GM23338 (cell line): ENCODE measurements at regions not wholly inside any gene's neighbourhood (a gene's known extent, or its start where the extent isn't known, plus 50 kb on each side); places are given as distances from the start of the nearest gene placed in this dataset.

ENCODE experiments used
- ATAC-seq: fragments of 200-7000 bp; cut with Tn5 transposase; 3 replicates; pipeline ENCODE4 v1.9.1; 2020
- DNase-seq: peaks from one replicate; pipeline ENCODE4 v3.0.0-alpha.2; 2015; ENCODE audit warnings: low spot score
- H2AFZ ChIP-seq: fragments of 200-600 bp; sonication (generic); 2 replicates; pipeline ENCODE4 v1.8.0; 2016; ENCODE audit warnings: antibody characterized with exemption, mild to moderate bottlenecking, moderate library complexity
- H3F3A ChIP-seq: fragments of 200-600 bp; sonication (generic); replicated peaks from 2 replicates; pipeline ENCODE4 v1.8.0; 2017; ENCODE audit warnings: antibody characterized with exemption, mixed run types, low read depth
- H3K27ac ChIP-seq: fragments of 200-600 bp; sonication (generic); 2 replicates; pipeline ENCODE4 v1.6.1; 2016; ENCODE audit warnings: low read depth
- H3K27me3 ChIP-seq: fragments of 200-600 bp; sonication (generic); 2 replicates; pipeline ENCODE4 v1.8.0; 2016; ENCODE audit warnings: mild to moderate bottlenecking, mixed run types, moderate library complexity; ENCODE audit not compliant: insufficient read depth
- H3K36me3 ChIP-seq: fragments of 200-600 bp; sonication (generic); 2 replicates; pipeline ENCODE4 v1.8.0; 2016; ENCODE audit warnings: mild to moderate bottlenecking; ENCODE audit not compliant: insufficient read depth
- H3K4me1 ChIP-seq: fragments of 200-600 bp; sonication (generic); 2 replicates; pipeline ENCODE4 v1.8.0; 2016; ENCODE audit warnings: mild to moderate bottlenecking, moderate library complexity; ENCODE audit not compliant: insufficient read depth
- H3K4me2 ChIP-seq: fragments of 200-600 bp; sonication (generic); 2 replicates; pipeline ENCODE4 v1.7.1; 2017; ENCODE audit warnings: mixed run types
- H3K4me3 ChIP-seq: fragments of 200-600 bp; sonication (generic); 2 replicates; pipeline ENCODE4 v1.6.1; 2016; ENCODE audit warnings: mixed run types
- H3K79me2 ChIP-seq: fragments of 200-600 bp; sonication (generic); replicated peaks from 2 replicates; pipeline ENCODE4 v1.8.0; 2017; ENCODE audit warnings: mild to moderate bottlenecking; ENCODE audit not compliant: insufficient read depth
- H3K9me2 ChIP-seq: fragments of 200-600 bp; sonication (generic); 2 replicates; pipeline ENCODE4 v1.8.0; 2017; ENCODE audit not compliant: insufficient read depth
- H4K20me1 ChIP-seq: fragments of 200-600 bp; sonication (generic); replicated peaks from 2 replicates; pipeline ENCODE4 v1.8.0; 2017; ENCODE audit warnings: mild to moderate bottlenecking; ENCODE audit not compliant: insufficient read depth
- H3K27ac Mint-ChIP-seq: 2 replicates; pipeline ENCODE4 v1.8.0; 2020; ENCODE audit warnings: inconsistent platforms, mild to moderate bottlenecking, moderate library complexity, mixed read lengths
- H3K27me3 Mint-ChIP-seq: 3 replicates; pipeline ENCODE4 v1.8.0; 2022; ENCODE audit warnings: low read depth, mild to moderate bottlenecking, moderate library complexity, mixed read lengths, inconsistent platforms; ENCODE audit not compliant: insufficient read depth, poor library complexity
- H3K36me3 Mint-ChIP-seq: 3 replicates; pipeline ENCODE4 v1.8.0; 2021; ENCODE audit warnings: low read depth, mild to moderate bottlenecking, inconsistent platforms, moderate library complexity, mixed read lengths
- H3K4me1 Mint-ChIP-seq: 3 replicates; pipeline ENCODE4 v1.8.0; 2020; ENCODE audit warnings: mild to moderate bottlenecking, inconsistent platforms, mixed read lengths
- H3K4me3 Mint-ChIP-seq: 3 replicates; pipeline ENCODE4 v1.8.0; 2021; ENCODE audit warnings: moderate library complexity, mild to moderate bottlenecking, inconsistent platforms, mixed read lengths
- H3K9me3 Mint-ChIP-seq: 3 replicates; pipeline ENCODE4 v1.8.0; 2020; ENCODE audit warnings: moderate library complexity, mild to moderate bottlenecking, inconsistent platforms, mixed read lengths
- CREB1 ChIP-seq: fragments of 250-450 bp; sonication (Bioruptor Pico); IDR thresholded peaks from 2 replicates; pipeline ENCODE4 v1.5.0; 2020; ENCODE audit warnings: low read depth, mild to moderate bottlenecking, moderate library complexity
- EZH2 ChIP-seq: fragments of 200-600 bp; sonication (generic); IDR thresholded peaks from one replicate; pipeline ENCODE4 v1.8.0; 2017; ENCODE audit warnings: antibody characterized with exemption, mild to moderate bottlenecking, low read depth; ENCODE audit not compliant: unreplicated experiment
- EZH2phosphoT487 ChIP-seq: fragments of 200-600 bp; sonication (generic); IDR thresholded peaks from one replicate; pipeline ENCODE4 v1.8.1; 2018; ENCODE audit warnings: antibody characterized with exemption; ENCODE audit not compliant: unreplicated experiment
- JUNB ChIP-seq: IDR thresholded peaks from one replicate; pipeline ENCODE4 v1.6.1; 2016; ENCODE audit warnings: antibody characterized with exemption; ENCODE audit not compliant: unreplicated experiment
- NANOG ChIP-seq: IDR thresholded peaks from 2 replicates; pipeline ENCODE4 v1.6.1; 2016; ENCODE audit warnings: antibody characterized with exemption, borderline replicate concordance
- POLR2AphosphoS5 ChIP-seq: IDR thresholded peaks from 2 replicates; pipeline ENCODE4 v1.6.1; 2016; ENCODE audit warnings: antibody characterized with exemption, low read depth
- STAT1 ChIP-seq: IDR thresholded peaks from one replicate; pipeline ENCODE4 v1.6.1; 2016; ENCODE audit warnings: antibody characterized with exemption; ENCODE audit not compliant: unreplicated experiment
- ZNF114 ChIP-seq: fragments of 250-450 bp; sonication (Bioruptor Pico); IDR thresholded peaks from 2 replicates; pipeline ENCODE4 v1.5.0; 2020; ENCODE audit warnings: mild to moderate bottlenecking, moderate library complexity
- ZNF331 ChIP-seq: fragments of 250-450 bp; sonication (Bioruptor Pico); IDR thresholded peaks from 2 replicates; pipeline ENCODE4 v1.5.0; 2020; ENCODE audit warnings: low read depth, mild to moderate bottlenecking, moderate library complexity
- ZNF462 ChIP-seq: fragments of 250-450 bp; sonication (Bioruptor Pico); IDR thresholded peaks from 2 replicates; pipeline ENCODE4 v1.5.0; 2020; ENCODE audit warnings: mild to moderate bottlenecking, moderate library complexity
- TF ChIP-seq, protein P1 (sequence below): IDR thresholded peaks from 2 replicates; pipeline ENCODE4 v1.6.1; 2016; ENCODE audit warnings: antibody characterized with exemption
- TF ChIP-seq, protein P2 (sequence below), 2 experiments: fragments of 200-600 bp in 1 of 2; sonication (generic) in 1 of 2; conservative IDR thresholded peaks; 2 replicates each; pipeline versions ENCODE4 v1.5.1 to v1.6.1; 2016 to 2017; ENCODE audit warnings: antibody characterized with exemption in 2 of 2, low read depth in 2 of 2, mild to moderate bottlenecking in 2 of 2, moderate library complexity in 1 of 2
- TF ChIP-seq, protein P3 (sequence below): IDR thresholded peaks from one replicate; pipeline ENCODE4 v1.6.1; 2018; ENCODE audit warnings: antibody characterized with exemption; ENCODE audit not compliant: unreplicated experiment

DNA sequence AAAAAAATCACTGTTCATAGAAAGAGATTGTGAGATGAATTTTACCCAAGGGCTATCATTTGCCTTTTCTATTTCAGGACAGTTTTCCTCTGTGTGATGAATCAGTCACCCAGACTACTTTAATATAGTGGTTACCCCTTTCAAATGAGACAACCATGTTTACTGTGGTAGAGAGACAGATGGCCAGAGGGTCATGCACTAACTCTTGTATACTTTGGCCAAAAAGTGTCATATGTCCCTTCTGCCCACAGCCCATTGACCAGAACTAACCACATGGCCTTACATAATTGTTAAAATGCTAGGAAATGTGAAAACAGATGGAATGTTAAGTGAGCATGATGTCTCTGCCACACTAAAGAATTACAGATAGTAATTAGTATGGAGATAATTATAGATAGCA is 498.7 kb downstream of the DACH1 start:
- Histone ChIP-seq H3K27ac (no peak overlapping the region), H2AFZ (no peak overlapping the region), H3K36me3 (no peaks in the 10 kb centered on the region), H3K4me3 (no peak overlapping the region), H3K27me3 (no peaks in the 10 kb centered on the region), H3K9me2 (peaks cover 10% of the 10 kb centered on the region), H3K4me2 (no peak overlapping the region), H3K79me2 (no peaks in the 10 kb centered on the region), H3F3A (no peaks in the 10 kb centered on the region), H3K4me1 (no peaks in the 10 kb centered on the region), H4K20me1 (no peaks in the 10 kb centered on the region)
- H3K27ac Mint-ChIP-seq = no peak overlapping the region
- no peaks in the 10 kb centered on the region; the same call in 2 of the 3 replicates for H3K9me3 Mint-ChIP-seq
- H3K36me3 Mint-ChIP-seq = no peaks in the 10 kb centered on the region
- H3K4me1 Mint-ChIP-seq = no peaks in the 10 kb centered on the region
- ATAC-seq (no peak), DNase-seq (no peak)
- TF ChIP-seq EZH2 (no peak), STAT1 (no peak), POLR2AphosphoS5 (no peak), EZH2phosphoT487 (no peak), ZNF114 (CRISPR knock-in tag) (no peak), ZNF331 (CRISPR knock-in tag) (no peak), CREB1 (CRISPR knock-in tag) (no peak), JUNB (no peak), ZNF462 (no peak), NANOG (no peak)
- TF ChIP-seq, protein P1, sequence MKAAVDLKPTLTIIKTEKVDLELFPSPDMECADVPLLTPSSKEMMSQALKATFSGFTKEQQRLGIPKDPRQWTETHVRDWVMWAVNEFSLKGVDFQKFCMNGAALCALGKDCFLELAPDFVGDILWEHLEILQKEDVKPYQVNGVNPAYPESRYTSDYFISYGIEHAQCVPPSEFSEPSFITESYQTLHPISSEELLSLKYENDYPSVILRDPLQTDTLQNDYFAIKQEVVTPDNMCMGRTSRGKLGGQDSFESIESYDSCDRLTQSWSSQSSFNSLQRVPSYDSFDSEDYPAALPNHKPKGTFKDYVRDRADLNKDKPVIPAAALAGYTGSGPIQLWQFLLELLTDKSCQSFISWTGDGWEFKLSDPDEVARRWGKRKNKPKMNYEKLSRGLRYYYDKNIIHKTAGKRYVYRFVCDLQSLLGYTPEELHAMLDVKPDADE = no peak
- TF ChIP-seq, protein P2, sequence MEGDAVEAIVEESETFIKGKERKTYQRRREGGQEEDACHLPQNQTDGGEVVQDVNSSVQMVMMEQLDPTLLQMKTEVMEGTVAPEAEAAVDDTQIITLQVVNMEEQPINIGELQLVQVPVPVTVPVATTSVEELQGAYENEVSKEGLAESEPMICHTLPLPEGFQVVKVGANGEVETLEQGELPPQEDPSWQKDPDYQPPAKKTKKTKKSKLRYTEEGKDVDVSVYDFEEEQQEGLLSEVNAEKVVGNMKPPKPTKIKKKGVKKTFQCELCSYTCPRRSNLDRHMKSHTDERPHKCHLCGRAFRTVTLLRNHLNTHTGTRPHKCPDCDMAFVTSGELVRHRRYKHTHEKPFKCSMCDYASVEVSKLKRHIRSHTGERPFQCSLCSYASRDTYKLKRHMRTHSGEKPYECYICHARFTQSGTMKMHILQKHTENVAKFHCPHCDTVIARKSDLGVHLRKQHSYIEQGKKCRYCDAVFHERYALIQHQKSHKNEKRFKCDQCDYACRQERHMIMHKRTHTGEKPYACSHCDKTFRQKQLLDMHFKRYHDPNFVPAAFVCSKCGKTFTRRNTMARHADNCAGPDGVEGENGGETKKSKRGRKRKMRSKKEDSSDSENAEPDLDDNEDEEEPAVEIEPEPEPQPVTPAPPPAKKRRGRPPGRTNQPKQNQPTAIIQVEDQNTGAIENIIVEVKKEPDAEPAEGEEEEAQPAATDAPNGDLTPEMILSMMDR (conservative IDR thresholded peaks at IDR 0.05; ENCODE audit: low read depth in 2 of 2) = no peak
- TF ChIP-seq, protein P3, sequence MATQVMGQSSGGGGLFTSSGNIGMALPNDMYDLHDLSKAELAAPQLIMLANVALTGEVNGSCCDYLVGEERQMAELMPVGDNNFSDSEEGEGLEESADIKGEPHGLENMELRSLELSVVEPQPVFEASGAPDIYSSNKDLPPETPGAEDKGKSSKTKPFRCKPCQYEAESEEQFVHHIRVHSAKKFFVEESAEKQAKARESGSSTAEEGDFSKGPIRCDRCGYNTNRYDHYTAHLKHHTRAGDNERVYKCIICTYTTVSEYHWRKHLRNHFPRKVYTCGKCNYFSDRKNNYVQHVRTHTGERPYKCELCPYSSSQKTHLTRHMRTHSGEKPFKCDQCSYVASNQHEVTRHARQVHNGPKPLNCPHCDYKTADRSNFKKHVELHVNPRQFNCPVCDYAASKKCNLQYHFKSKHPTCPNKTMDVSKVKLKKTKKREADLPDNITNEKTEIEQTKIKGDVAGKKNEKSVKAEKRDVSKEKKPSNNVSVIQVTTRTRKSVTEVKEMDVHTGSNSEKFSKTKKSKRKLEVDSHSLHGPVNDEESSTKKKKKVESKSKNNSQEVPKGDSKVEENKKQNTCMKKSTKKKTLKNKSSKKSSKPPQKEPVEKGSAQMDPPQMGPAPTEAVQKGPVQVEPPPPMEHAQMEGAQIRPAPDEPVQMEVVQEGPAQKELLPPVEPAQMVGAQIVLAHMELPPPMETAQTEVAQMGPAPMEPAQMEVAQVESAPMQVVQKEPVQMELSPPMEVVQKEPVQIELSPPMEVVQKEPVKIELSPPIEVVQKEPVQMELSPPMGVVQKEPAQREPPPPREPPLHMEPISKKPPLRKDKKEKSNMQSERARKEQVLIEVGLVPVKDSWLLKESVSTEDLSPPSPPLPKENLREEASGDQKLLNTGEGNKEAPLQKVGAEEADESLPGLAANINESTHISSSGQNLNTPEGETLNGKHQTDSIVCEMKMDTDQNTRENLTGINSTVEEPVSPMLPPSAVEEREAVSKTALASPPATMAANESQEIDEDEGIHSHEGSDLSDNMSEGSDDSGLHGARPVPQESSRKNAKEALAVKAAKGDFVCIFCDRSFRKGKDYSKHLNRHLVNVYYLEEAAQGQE = no peak
- no peak overlapping the region for H3K4me3 Mint-ChIP-seq
- H3K27me3 Mint-ChIP-seq = no peaks in the 10 kb centered on the region
